ENCODE measurements at regions not wholly inside any gene's neighbourhood (a gene's known extent, or its start where the extent isn't known, plus 50 kb on each side); places are given as distances from the start of the nearest gene placed in this dataset.

- no peak for TF ChIP-seq ZNF658 (tag by site-specific recombination; IDR thresholded peaks at IDR 0.05)
- TF ChIP-seq PRDM6 (tag by site-specific recombination; IDR thresholded peaks at IDR 0.05), result no peak
- TF ChIP-seq ZNF23 (tag by site-specific recombination; IDR thresholded peaks at IDR 0.05; ENCODE audit: borderline replicate concordance), result no peak
- TF ChIP-seq ELK4 (IDR thresholded peaks at IDR 0.05; ENCODE audit: borderline replicate concordance, low read depth, low read length), result no peak
- no peak for TF ChIP-seq ZNF561 (tag by site-specific recombination; IDR thresholded peaks at IDR 0.05; ENCODE audit: borderline replicate concordance)
- TF ChIP-seq ZNF776 (tag by site-specific recombination; IDR thresholded peaks at IDR 0.05; ENCODE audit: borderline replicate concordance), result no peak
- no peak for TF ChIP-seq ZBTB7A (tag by site-specific recombination; IDR thresholded peaks at IDR 0.05; ENCODE audit: low read depth)
These were observed 191.3 kb upstream of the MPDZ start (continued) for GRCh38 chr9:13470836-13471235.

GRCh38 chr9:13467157-13467556, 187.7 kb upstream of the MPDZ start:
- Histone ChIP-seq H3K4me1 (ENCODE audit: control insufficient read depth, insufficient read depth, low read length) (no peaks in the 10 kb centered on the region), H3K27ac (ENCODE audit: extremely low read depth, low read depth, low read length) (no peak overlapping the region), H3K36me3 (ENCODE audit: control insufficient read depth in 2 of 2, insufficient read depth in 1 of 2, low read length in 2 of 2) (no peaks in the 10 kb centered on the region), H3K4me3 (ENCODE audit: low read depth, low read length) (no peak overlapping the region), H3K9me3 (ENCODE audit: control insufficient read depth, insufficient read depth, low read depth, low read length) (no peaks in the 10 kb centered on the region)
- ChIA-PET POLR2A (no interaction called here), CTCF (no interaction called here)
- TF ChIP-seq HIC1 (tag by site-specific recombination; IDR thresholded peaks at IDR 0.05) (no peak), ZNF280D (tag by site-specific recombination; IDR thresholded peaks at IDR 0.05) (no peak), ZNF521 (tag by site-specific recombination; IDR thresholded peaks at IDR 0.05) (no peak), SCRT1 (tag by site-specific recombination; IDR thresholded peaks at IDR 0.05; ENCODE audit: borderline replicate concordance) (no peak), ZNF670 (tag by site-specific recombination; IDR thresholded peaks at IDR 0.05; ENCODE audit: low read depth) (no peak), ZNF776 (tag by site-specific recombination; IDR thresholded peaks at IDR 0.05; ENCODE audit: borderline replicate concordance) (no peak), ZNF626 (tag by site-specific recombination; IDR thresholded peaks at IDR 0.05) (no peak), ZNF311 (tag by site-specific recombination; IDR thresholded peaks at IDR 0.05; ENCODE audit: borderline replicate concordance) (no peak), ZNF747 (tag by site-specific recombination; IDR thresholded peaks at IDR 0.05) (no peak), OVOL3 (tag by site-specific recombination; IDR thresholded peaks at IDR 0.05) (no peak), ZBTB48 (tag by site-specific recombination; IDR thresholded peaks at IDR 0.05) (no peak), CTCF (tag by site-specific recombination; IDR thresholded peaks at IDR 0.05) (no peak), ZNF768 (tag by site-specific recombination; IDR thresholded peaks at IDR 0.05) (no peak), ZNF148 (tag by site-specific recombination; IDR thresholded peaks at IDR 0.05; ENCODE audit: borderline replicate concordance) (no peak), ZNF341 (tag by site-specific recombination; IDR thresholded peaks at IDR 0.05; ENCODE audit: low read depth) (no peak), ZNF366 (tag by site-specific recombination; conservative IDR thresholded peaks at IDR 0.05) (no peak), ZNF274 (IDR thresholded peaks at IDR 0.05; ENCODE audit: low read length) (no peak), ZNF274 (tag by site-specific recombination; IDR thresholded peaks at IDR 0.05; ENCODE audit: borderline replicate concordance) (no peak)

Data from HEK293 (cell line).